ENCODE measurements at regions not wholly inside any gene's neighbourhood (a gene's known extent, or its start where the extent isn't known, plus 50 kb on each side); places are given as distances from the start of the nearest gene placed in this dataset.

DNA sequence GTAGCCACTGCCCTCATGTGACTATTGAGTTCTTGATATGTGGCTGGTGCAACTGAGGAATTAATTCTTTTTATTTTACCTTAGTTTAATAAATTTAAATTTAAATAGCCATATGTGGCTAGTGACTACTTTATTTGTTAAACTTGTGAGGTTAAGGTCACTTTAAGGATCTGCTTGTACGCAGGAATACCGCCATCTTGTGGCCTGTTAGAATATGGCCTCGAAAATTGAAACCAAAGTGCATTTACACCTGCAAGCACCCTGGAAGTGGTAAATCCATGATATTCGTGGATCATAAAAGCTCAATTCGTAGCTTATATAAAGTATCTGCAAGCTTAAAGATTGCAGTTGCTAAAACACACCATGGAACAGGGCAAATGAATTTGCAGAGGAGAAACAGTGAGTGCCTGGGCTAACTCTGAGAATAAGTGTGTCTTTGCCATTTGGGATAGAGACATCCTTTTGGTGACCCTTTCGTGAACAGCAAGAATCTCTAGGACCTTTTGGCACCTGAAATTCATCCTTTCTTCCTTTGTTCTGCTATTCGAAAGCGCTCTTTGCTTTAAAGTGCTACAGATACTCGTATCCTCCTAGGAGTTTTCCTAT, 59.9 kb upstream of the REG3A start:
- in situ Hi-C loops (cut with HindIII; ENCODE audit: low sequenced_read_pairs): no loop called here
- peak; percentile 26 for DNase-seq (ENCODE audit: low spot score)

DNA sequence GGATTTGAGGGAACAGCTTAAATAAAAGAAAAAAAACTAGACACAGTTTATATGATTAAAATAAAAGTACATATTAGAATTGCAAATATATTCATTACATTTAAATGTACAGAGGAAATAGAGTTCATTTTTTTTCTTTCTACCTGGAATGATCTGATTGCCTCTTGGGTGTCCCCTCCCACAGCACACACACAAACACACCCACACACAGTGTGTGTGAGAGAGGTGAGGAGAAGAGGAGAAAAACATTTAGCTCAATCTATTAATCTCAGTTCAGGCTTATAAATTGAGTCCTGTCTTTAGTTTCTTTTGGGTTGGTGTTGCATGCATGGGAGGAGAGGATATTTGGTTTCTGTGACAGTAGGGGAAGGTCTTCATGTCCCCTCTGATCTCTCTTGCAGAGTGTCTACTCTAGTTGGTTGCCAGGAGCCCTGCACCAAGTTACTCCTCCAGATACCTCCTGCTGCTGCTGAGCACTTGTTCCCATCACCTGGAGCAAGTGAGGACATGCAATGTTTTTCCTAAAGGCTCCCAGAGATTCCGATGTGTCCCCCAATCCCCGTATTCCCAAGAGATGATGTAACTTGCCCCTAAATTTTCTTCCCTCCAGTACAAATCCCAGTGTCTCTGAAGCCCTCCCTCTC, 50.8 kb upstream of the REG3A start:
- no peak for DNase-seq (ENCODE audit: low spot score)
- in situ Hi-C loops (cut with HindIII; ENCODE audit: low sequenced_read_pairs): no loop called here

Data from G401 (cell line).